ENCODE measurements at regions not wholly inside any gene's neighbourhood (a gene's known extent, or its start where the extent isn't known, plus 50 kb on each side); places are given as distances from the start of the nearest gene placed in this dataset.

GRCh38 chr4:11342401-11342800 lies 86.3 kb downstream of the HS3ST1 start:
- no peaks in the 10 kb centered on the region for H3K27me3 ChIP-seq (ENCODE audit: insufficient read depth, low read length)
- H4K20me1 ChIP-seq (ENCODE audit: insufficient read depth, low read length), result no peaks in the 10 kb centered on the region
- no peaks in the 10 kb centered on the region for H3K4me1 ChIP-seq (ENCODE audit: insufficient read depth, low read length, severe bottlenecking)
- H3K36me3 ChIP-seq (ENCODE audit: insufficient read depth, low read length), result no peaks in the 10 kb centered on the region
- H3K4me2 ChIP-seq (ENCODE audit: low read length), result no peak overlapping the region
- no peak overlapping the region for H3K4me3 ChIP-seq (ENCODE audit: low read depth, low read length, poor library complexity, severe bottlenecking)
- no peaks in the 10 kb centered on the region for H3F3A ChIP-seq (ENCODE audit: insufficient read depth, low read length)
- H2AFZ ChIP-seq (ENCODE audit: low read length), result no peak overlapping the region
- no peaks in the 10 kb centered on the region for H3K9me2 ChIP-seq (ENCODE audit: low read depth, low read length)
- no peak overlapping the region for H3K9ac ChIP-seq (ENCODE audit: low read length)
- H3K27ac ChIP-seq (ENCODE audit: low read depth, low read length, poor library complexity, severe bottlenecking), result no peak overlapping the region
- TF ChIP-seq EZH2 (IDR thresholded peaks at IDR 0.05; ENCODE audit: borderline replicate concordance, low read length), result no peak
- no peak for TF ChIP-seq CTCF (IDR thresholded peaks at IDR 0.05; ENCODE audit: low read length)
- no peaks in the 10 kb centered on the region for H3K9me3 ChIP-seq (ENCODE audit: low read length)
- no peaks in the 10 kb centered on the region for H3K79me2 ChIP-seq (ENCODE audit: insufficient read depth, low read length)

- Histone ChIP-seq H3K9ac (ENCODE audit: low read length) (no peak overlapping the region), H3F3A (ENCODE audit: insufficient read depth, low read length) (no peaks in the 10 kb centered on the region), H3K4me1 (ENCODE audit: insufficient read depth, low read length, severe bottlenecking) (no peaks in the 10 kb centered on the region), H3K36me3 (ENCODE audit: insufficient read depth, low read length) (no peaks in the 10 kb centered on the region), H3K27ac (ENCODE audit: low read depth, low read length, poor library complexity, severe bottlenecking) (no peak overlapping the region), H3K4me2 (ENCODE audit: low read length) (no peak overlapping the region), H3K9me2 (ENCODE audit: low read depth, low read length) (no peaks in the 10 kb centered on the region), H3K4me3 (ENCODE audit: low read depth, low read length, poor library complexity, severe bottlenecking) (no peak overlapping the region), H4K20me1 (ENCODE audit: insufficient read depth, low read length) (no peaks in the 10 kb centered on the region), H2AFZ (ENCODE audit: low read length) (no peak overlapping the region), H3K27me3 (ENCODE audit: insufficient read depth, low read length) (no peaks in the 10 kb centered on the region), H3K9me3 (ENCODE audit: low read length) (no peaks in the 10 kb centered on the region), H3K79me2 (ENCODE audit: insufficient read depth, low read length) (no peaks in the 10 kb centered on the region)
- TF ChIP-seq CTCF (IDR thresholded peaks at IDR 0.05; ENCODE audit: low read length), result no peak
- TF ChIP-seq EZH2 (IDR thresholded peaks at IDR 0.05; ENCODE audit: borderline replicate concordance, low read length), result no peak
These were observed 87.2 kb downstream of the HS3ST1 start for GRCh38 chr4:11341337-11342043.

GRCh38 chr4:11338956-11339782 lies 89.5 kb downstream of the HS3ST1 start:
- TF ChIP-seq EZH2 (IDR thresholded peaks at IDR 0.05; ENCODE audit: borderline replicate concordance, low read length) (no peak), CTCF (IDR thresholded peaks at IDR 0.05; ENCODE audit: low read length) (no peak)
- no peak overlapping the region for H3K9ac ChIP-seq (ENCODE audit: low read length)
- no peaks in the 10 kb centered on the region for H3K4me1 ChIP-seq (ENCODE audit: insufficient read depth, low read length, severe bottlenecking)
- no peak overlapping the region for H3K27ac ChIP-seq (ENCODE audit: low read depth, low read length, poor library complexity, severe bottlenecking)
- no peaks in the 10 kb centered on the region for H3K9me3 ChIP-seq (ENCODE audit: low read length)
- no peak overlapping the region for H2AFZ ChIP-seq (ENCODE audit: low read length)
- H3F3A ChIP-seq (ENCODE audit: insufficient read depth, low read length), result no peaks in the 10 kb centered on the region
- no peaks in the 10 kb centered on the region for H3K79me2 ChIP-seq (ENCODE audit: insufficient read depth, low read length)
- H3K27me3 ChIP-seq (ENCODE audit: insufficient read depth, low read length), result no peaks in the 10 kb centered on the region
- H4K20me1 ChIP-seq (ENCODE audit: insufficient read depth, low read length), result no peaks in the 10 kb centered on the region
- no peak overlapping the region for H3K4me2 ChIP-seq (ENCODE audit: low read length)
- H3K36me3 ChIP-seq (ENCODE audit: insufficient read depth, low read length), result no peaks in the 10 kb centered on the region
- no peaks in the 10 kb centered on the region for H3K9me2 ChIP-seq (ENCODE audit: low read depth, low read length)
- no peak overlapping the region for H3K4me3 ChIP-seq (ENCODE audit: low read depth, low read length, poor library complexity, severe bottlenecking)

All from OCI-LY1 (cell line).